GM19452 (cell line): ENCODE measurements at regions not wholly inside any gene's neighbourhood (a gene's known extent, or its start where the extent isn't known, plus 50 kb on each side); places are given as distances from the start of the nearest gene placed in this dataset.
"Not testable (repeated sequence)": the region's sequence is repeated elsewhere in the genome, so short reads cannot be mapped to it uniquely, and the experiment has no call there.

Experiments
- ATAC-seq: cut with Tn5 transposase; IDR thresholded peaks from one replicate; pipeline ENCODE4 v1.9.1; 2021; ENCODE audit not compliant: unreplicated experiment

GRCh38 chr3:106338582-106339214, 469.9 kb upstream of the CBLB start:
- no peak for ATAC-seq

GRCh38 chr3:106339551-106339950, 470.7 kb upstream of the CBLB start:
- ATAC-seq, result no peak

- ATAC-seq, result no peak
Measured at GRCh38 chr3:106341087-106341486, 472.3 kb upstream of the CBLB start.

GRCh38 chr3:106341586-106342162, 472.9 kb upstream of the CBLB start:
- ATAC-seq, result no peak

GRCh38 chr3:106342386-106342785, 473.6 kb upstream of the CBLB start:
- no peak for ATAC-seq

GRCh38 chr3:106343811-106344210, 475.0 kb upstream of the CBLB start:
- ATAC-seq, result no peak

GRCh38 chr3:106345353-106346027, 476.7 kb upstream of the CBLB start:
- no peak for ATAC-seq

GRCh38 chr3:106347350-106347749, 478.5 kb upstream of the CBLB start:
- ATAC-seq, result no peak

GRCh38 chr3:106348139-106348690, 479.4 kb upstream of the CBLB start:
- ATAC-seq, result no peak

- no peak for ATAC-seq
Measured at GRCh38 chr3:106349191-106349881, 480.5 kb upstream of the CBLB start.

GRCh38 chr3:106355873-106356272, 487.1 kb upstream of the CBLB start:
- no peak for ATAC-seq

GRCh38 chr3:106359692-106360091, 490.9 kb upstream of the CBLB start:
- ATAC-seq, result no peak

- not testable (repeated sequence) for ATAC-seq
Measured at GRCh38 chr3:106360901-106361300, 492.1 kb upstream of the CBLB start.

- ATAC-seq, result no peak
Measured at GRCh38 chr3:106364477-106364876, 495.7 kb upstream of the CBLB start.

GRCh38 chr3:106365061-106365691, 496.4 kb upstream of the CBLB start:
- no peak for ATAC-seq

GRCh38 chr3:106366352-106366751, 497.5 kb upstream of the CBLB start:
- ATAC-seq, result no peak

GRCh38 chr3:106367496-106367895, 498.7 kb upstream of the CBLB start:
- no peak for ATAC-seq

GRCh38 chr3:106371221-106371970, 502.6 kb upstream of the CBLB start:
- no peak for ATAC-seq

- ATAC-seq, result no peak
Measured at GRCh38 chr3:106371971-106372805, 503.4 kb upstream of the CBLB start.

GRCh38 chr3:106372806-106373190, 504.0 kb upstream of the CBLB start:
- ATAC-seq, result no peak
